ENCODE measurements at regions not wholly inside any gene's neighbourhood (a gene's known extent, or its start where the extent isn't known, plus 50 kb on each side); places are given as distances from the start of the nearest gene placed in this dataset.

DNA sequence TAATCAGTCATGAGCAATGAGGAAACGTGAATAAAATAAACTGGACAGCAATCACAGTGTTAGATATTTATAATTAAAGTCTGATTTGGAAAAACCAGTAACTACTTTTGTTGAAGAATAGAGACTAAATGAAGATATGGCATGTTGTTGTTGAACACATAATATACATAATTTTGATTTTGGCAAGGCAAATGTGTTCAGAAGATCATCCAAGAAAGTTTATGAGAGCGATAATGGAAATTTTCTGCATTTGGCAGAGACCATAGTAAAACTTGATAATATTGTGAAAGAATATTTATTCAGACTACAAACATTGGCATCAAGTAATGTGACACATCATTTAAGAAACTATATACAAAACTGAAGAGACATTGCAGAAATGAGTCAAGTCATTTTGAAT is 620.7 kb downstream of the TMA16 start:
- intact Hi-C loops (cut with micrococcal nuclease), result no loop called here
- H3K4me3 Mint-ChIP-seq, result no peak overlapping the region
- H3K36me3 Mint-ChIP-seq, result no peaks in the 10 kb centered on the region
- no peaks in the 10 kb centered on the region for H3K36me3 ChIP-seq (ENCODE audit: control insufficient read depth, insufficient read depth, low read length)
- no peaks in the 10 kb centered on the region for H3K27me3 ChIP-seq (ENCODE audit: control insufficient read depth, insufficient read depth, low read length)
- no peak for ATAC-seq
- H3K9me3 ChIP-seq (ENCODE audit: control insufficient read depth, insufficient read depth, low read length), result no peaks in the 10 kb centered on the region
- no CpG with 5 or more reads among the region's 2 CpGs for WGBS (ENCODE audit: insufficient coverage)
- H3K9me3 Mint-ChIP-seq, result peaks cover 0 to 2% of the 10 kb centered on the region in 2 donors
- no peak for DNase-seq
- no peak overlapping the region for H3K27ac Mint-ChIP-seq
- no peaks in the 10 kb centered on the region for H3K27me3 Mint-ChIP-seq (ENCODE audit: low read depth in 2 of 2)
- no peak overlapping the region for H3K27ac ChIP-seq (ENCODE audit: low read length)
- TF ChIP-seq, protein P1, sequence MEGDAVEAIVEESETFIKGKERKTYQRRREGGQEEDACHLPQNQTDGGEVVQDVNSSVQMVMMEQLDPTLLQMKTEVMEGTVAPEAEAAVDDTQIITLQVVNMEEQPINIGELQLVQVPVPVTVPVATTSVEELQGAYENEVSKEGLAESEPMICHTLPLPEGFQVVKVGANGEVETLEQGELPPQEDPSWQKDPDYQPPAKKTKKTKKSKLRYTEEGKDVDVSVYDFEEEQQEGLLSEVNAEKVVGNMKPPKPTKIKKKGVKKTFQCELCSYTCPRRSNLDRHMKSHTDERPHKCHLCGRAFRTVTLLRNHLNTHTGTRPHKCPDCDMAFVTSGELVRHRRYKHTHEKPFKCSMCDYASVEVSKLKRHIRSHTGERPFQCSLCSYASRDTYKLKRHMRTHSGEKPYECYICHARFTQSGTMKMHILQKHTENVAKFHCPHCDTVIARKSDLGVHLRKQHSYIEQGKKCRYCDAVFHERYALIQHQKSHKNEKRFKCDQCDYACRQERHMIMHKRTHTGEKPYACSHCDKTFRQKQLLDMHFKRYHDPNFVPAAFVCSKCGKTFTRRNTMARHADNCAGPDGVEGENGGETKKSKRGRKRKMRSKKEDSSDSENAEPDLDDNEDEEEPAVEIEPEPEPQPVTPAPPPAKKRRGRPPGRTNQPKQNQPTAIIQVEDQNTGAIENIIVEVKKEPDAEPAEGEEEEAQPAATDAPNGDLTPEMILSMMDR (IDR thresholded peaks at IDR 0.05), result no peak
- no peaks in the 10 kb centered on the region for H3K4me1 ChIP-seq (ENCODE audit: control insufficient read depth, insufficient read depth, low read length)
- H3K4me1 Mint-ChIP-seq, result no peaks in the 10 kb centered on the region
- no peak overlapping the region for H3K4me3 ChIP-seq (ENCODE audit: low read length)

DNA sequence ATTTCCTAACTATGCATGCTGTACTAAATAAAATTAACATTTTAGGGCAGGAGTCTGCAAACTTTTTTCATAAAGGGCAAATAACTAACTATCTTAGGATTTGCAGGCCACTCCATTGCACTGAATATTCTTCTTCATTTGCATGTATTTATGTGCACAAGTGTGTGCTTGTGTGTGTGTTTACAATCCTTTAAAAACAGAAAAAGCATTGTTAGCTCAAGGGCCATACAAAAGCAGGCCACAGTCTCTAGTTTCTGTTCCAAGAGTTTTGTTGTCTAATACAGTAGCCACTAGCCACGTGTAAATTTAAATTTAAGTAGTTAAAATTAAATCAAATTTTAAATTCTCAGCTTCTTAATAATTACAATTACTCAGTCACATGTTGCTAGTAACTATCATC is 621.8 kb downstream of the TMA16 start:
- TF ChIP-seq, protein P1 (IDR thresholded peaks at IDR 0.05), result no peak
- DNase-seq (no peak), ATAC-seq (no peak)
- H3K4me3 Mint-ChIP-seq, result no peak overlapping the region
- no peaks in the 10 kb centered on the region for H3K27me3 Mint-ChIP-seq (ENCODE audit: low read depth in 2 of 2)
- Histone ChIP-seq H3K4me3 (ENCODE audit: low read length) (no peak overlapping the region), H3K9me3 (ENCODE audit: control insufficient read depth, insufficient read depth, low read length) (no peaks in the 10 kb centered on the region), H3K4me1 (ENCODE audit: control insufficient read depth, insufficient read depth, low read length) (no peaks in the 10 kb centered on the region), H3K27me3 (ENCODE audit: control insufficient read depth, insufficient read depth, low read length) (no peaks in the 10 kb centered on the region), H3K27ac (ENCODE audit: low read length) (no peak overlapping the region), H3K36me3 (ENCODE audit: control insufficient read depth, insufficient read depth, low read length) (no peaks in the 10 kb centered on the region)
- intact Hi-C loops (cut with micrococcal nuclease), result no loop called here
- no peaks in the 10 kb centered on the region for H3K4me1 Mint-ChIP-seq
- WGBS (ENCODE audit: insufficient coverage), result no CpG with 5 or more reads among the region's 1 CpG
- peaks cover 4% of the 10 kb centered on the region for H3K36me3 Mint-ChIP-seq
- no peak overlapping the region for H3K27ac Mint-ChIP-seq
- H3K9me3 Mint-ChIP-seq, result peaks cover 0 to 4% of the 10 kb centered on the region in 2 donors

DNA sequence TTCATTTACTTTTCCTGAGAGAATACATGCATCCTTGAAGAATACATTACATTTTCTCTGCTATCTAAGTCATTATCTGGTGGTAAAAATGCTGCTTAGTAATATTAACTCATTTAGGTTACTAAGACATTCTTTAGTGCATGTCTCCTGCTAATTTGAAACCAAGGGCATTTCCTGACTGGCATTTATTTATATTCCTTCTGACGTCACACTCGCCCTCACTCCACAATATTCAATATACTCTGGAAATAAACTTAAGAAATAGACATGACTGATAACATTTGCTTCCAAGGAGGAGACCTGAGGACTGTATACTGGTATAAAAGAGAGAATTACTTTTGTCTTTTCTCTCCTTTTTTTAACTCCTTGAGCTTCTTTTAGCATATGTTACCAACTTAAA is 619.5 kb upstream of the SMIM31 start:
- intact Hi-C loops (cut with micrococcal nuclease), result no loop called here
- TF ChIP-seq, protein P1 (IDR thresholded peaks at IDR 0.05), result no peak
- H3K27me3 ChIP-seq (ENCODE audit: control insufficient read depth, insufficient read depth, low read length), result no peaks in the 10 kb centered on the region
- ATAC-seq (no peak), DNase-seq (no peak)
- H3K4me1 ChIP-seq (ENCODE audit: control insufficient read depth, insufficient read depth, low read length), result no peaks in the 10 kb centered on the region
- H3K36me3 ChIP-seq (ENCODE audit: control insufficient read depth, insufficient read depth, low read length), result no peaks in the 10 kb centered on the region
- H3K9me3 ChIP-seq (ENCODE audit: control insufficient read depth, insufficient read depth, low read length), result no peaks in the 10 kb centered on the region
- Mint-ChIP-seq H3K4me3 (no peak overlapping the region), H3K27ac (no peak overlapping the region), H3K9me3 (peaks cover 10 to 16% of the 10 kb centered on the region in 2 donors), H3K36me3 (no peaks in the 10 kb centered on the region), H3K27me3 (ENCODE audit: low read depth in 2 of 2) (no peaks in the 10 kb centered on the region), H3K4me1 (no peaks in the 10 kb centered on the region)
- H3K27ac ChIP-seq (ENCODE audit: low read length), result no peak overlapping the region
- WGBS (ENCODE audit: insufficient coverage), result no CpG with 5 or more reads among the region's 2 CpGs
- no peak overlapping the region for H3K4me3 ChIP-seq (ENCODE audit: low read length)

DNA sequence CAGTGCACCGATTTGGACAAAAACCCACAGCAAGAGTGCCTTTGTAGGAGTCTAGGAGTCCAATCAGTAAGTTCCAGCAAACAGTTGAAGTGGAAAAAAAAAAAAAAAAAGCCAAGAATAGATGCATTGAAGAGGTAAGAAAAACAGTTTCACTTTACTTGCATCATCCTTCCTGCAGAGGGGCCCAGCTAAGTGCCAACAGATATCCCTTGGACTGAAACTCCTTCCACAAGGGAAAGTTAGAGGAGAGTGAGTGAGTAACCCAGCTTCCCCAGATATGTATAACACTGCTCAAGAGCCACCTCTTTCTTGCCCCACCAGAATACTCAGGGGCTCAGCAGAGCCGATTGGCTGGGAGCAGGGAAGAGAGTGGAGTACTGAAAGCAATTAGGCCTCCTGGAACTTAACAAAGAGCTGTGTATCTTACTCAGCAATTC is 617.7 kb upstream of the SMIM31 start:
- no peaks in the 10 kb centered on the region for H3K27me3 Mint-ChIP-seq (ENCODE audit: low read depth in 2 of 2)
- Histone ChIP-seq H3K27me3 (ENCODE audit: control insufficient read depth, insufficient read depth, low read length) (no peaks in the 10 kb centered on the region), H3K9me3 (ENCODE audit: control insufficient read depth, insufficient read depth, low read length) (no peaks in the 10 kb centered on the region), H3K4me3 (ENCODE audit: low read length) (no peak overlapping the region), H3K36me3 (ENCODE audit: control insufficient read depth, insufficient read depth, low read length) (no peaks in the 10 kb centered on the region), H3K27ac (ENCODE audit: low read length) (no peak overlapping the region), H3K4me1 (ENCODE audit: control insufficient read depth, insufficient read depth, low read length) (no peaks in the 10 kb centered on the region)
- H3K27ac Mint-ChIP-seq, result no peak overlapping the region
- DNase-seq (no peak), ATAC-seq (no peak)
- H3K4me1 Mint-ChIP-seq, result no peaks in the 10 kb centered on the region
- no peak overlapping the region for H3K4me3 Mint-ChIP-seq
- WGBS (ENCODE audit: insufficient coverage), result 71% methylated on average over 2 of the region's 2 CpGs
- intact Hi-C loops (cut with micrococcal nuclease), result no loop called here
- peaks cover 8 to 21% of the 10 kb centered on the region in 2 donors for H3K9me3 Mint-ChIP-seq
- TF ChIP-seq, protein P1 (IDR thresholded peaks at IDR 0.05), result no peak
- no peaks in the 10 kb centered on the region for H3K36me3 Mint-ChIP-seq

All from natural killer cell (primary cell).